ENCODE measurements at regions not wholly inside any gene's neighbourhood (a gene's known extent, or its start where the extent isn't known, plus 50 kb on each side); places are given as distances from the start of the nearest gene placed in this dataset.

GRCh38 chr5:120035815-120036577, 406.6 kb downstream of the FAM170A start:
- intact Hi-C loops (cut with DNase I) = no loop called here
- TF ChIP-seq, protein P1, sequence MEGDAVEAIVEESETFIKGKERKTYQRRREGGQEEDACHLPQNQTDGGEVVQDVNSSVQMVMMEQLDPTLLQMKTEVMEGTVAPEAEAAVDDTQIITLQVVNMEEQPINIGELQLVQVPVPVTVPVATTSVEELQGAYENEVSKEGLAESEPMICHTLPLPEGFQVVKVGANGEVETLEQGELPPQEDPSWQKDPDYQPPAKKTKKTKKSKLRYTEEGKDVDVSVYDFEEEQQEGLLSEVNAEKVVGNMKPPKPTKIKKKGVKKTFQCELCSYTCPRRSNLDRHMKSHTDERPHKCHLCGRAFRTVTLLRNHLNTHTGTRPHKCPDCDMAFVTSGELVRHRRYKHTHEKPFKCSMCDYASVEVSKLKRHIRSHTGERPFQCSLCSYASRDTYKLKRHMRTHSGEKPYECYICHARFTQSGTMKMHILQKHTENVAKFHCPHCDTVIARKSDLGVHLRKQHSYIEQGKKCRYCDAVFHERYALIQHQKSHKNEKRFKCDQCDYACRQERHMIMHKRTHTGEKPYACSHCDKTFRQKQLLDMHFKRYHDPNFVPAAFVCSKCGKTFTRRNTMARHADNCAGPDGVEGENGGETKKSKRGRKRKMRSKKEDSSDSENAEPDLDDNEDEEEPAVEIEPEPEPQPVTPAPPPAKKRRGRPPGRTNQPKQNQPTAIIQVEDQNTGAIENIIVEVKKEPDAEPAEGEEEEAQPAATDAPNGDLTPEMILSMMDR (IDR thresholded peaks at IDR 0.05) = no peak
- TF ChIP-seq POLR2A (IDR thresholded peaks at IDR 0.05) = no peak
- H3K27ac ChIP-seq = no peak overlapping the region

GRCh38 chr5:120037451-120037850, 408.1 kb downstream of the FAM170A start:
- Histone ChIP-seq H3K27me3 (no peaks in the 10 kb centered on the region), H3K36me3 (no peaks in the 10 kb centered on the region), H3K4me1 (no peaks in the 10 kb centered on the region), H3K4me3 (replicated peaks in 1 of 3) (no peak overlapping the region), H3K9me3 (no peaks in the 10 kb centered on the region), H3K27ac (no peak overlapping the region)
- no peak for TF ChIP-seq POLR2A (IDR thresholded peaks at IDR 0.05)
- TF ChIP-seq, protein P1 (IDR thresholded peaks at IDR 0.05) = no peak
- intact Hi-C loops (cut with DNase I) = no loop called here
- WGBS, 2 donors = 87% methylated on average over 3 of the region's 3 CpGs
- DNase-seq = no peak

More at GRCh38 chr5:120035815-120036577, 406.6 kb downstream of the FAM170A start:
- Histone ChIP-seq H3K4me3 (replicated peaks in 1 of 3) (no peak overlapping the region), H3K4me1 (no peaks in the 10 kb centered on the region), H3K9me3 (no peaks in the 10 kb centered on the region), H3K27me3 (no peaks in the 10 kb centered on the region), H3K36me3 (no peaks in the 10 kb centered on the region)
- 91 to 93% methylated on average over 16 of the region's 16 CpGs for WGBS, 2 donors
- DNase-seq = no peak

DNA sequence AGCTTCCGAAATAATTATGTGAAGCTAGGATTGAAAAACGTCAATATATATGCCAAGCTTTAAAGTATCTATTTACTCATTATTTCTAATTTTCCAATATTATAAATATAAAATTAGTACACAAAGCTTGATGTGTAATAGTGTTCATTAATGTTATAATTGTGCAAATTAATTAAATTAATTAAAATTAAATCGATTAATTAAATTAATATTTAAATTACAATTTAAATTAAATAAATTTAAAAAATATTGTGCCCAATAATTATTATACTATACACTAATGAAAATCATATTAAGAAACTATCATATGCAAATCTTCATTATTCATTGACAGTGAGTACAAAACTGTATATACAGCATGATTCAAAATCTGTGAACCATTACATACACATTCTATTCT, 409.8 kb downstream of the FAM170A start:
- Histone ChIP-seq H3K4me1 (no peaks in the 10 kb centered on the region), H3K27ac (no peak overlapping the region), H3K27me3 (no peaks in the 10 kb centered on the region), H3K36me3 (no peaks in the 10 kb centered on the region), H3K4me3 (replicated peaks in 1 of 3) (no peak overlapping the region), H3K9me3 (no peaks in the 10 kb centered on the region)
- 78 to 81% methylated on average over 3 of the region's 3 CpGs for WGBS, 2 donors
- intact Hi-C loops (cut with DNase I) = no loop called here
- no peak for DNase-seq
- TF ChIP-seq, protein P1 (IDR thresholded peaks at IDR 0.05) = no peak
- TF ChIP-seq POLR2A (IDR thresholded peaks at IDR 0.05) = no peak

DNA sequence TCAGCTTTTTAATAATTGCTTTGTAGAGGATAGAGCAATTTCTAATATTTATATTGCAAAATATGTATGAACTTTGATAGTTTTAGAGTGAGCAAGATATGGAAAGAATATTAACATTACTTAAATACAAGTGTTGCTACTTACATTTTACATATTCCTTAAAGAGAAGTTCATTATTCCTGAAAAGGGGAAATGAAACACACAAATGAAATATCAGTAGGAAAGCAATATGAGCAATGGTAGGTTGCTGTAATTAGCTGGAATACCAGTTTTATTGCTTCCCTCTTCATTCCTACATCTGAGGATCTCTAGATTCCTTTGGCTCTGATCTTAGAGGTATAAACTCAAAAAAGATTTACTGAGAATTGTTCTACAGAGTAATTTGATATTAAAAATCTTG, 414.1 kb downstream of the FAM170A start:
- Histone ChIP-seq H3K36me3 (no peaks in the 10 kb centered on the region), H3K27ac (no peak overlapping the region), H3K9me3 (no peaks in the 10 kb centered on the region), H3K4me1 (no peaks in the 10 kb centered on the region), H3K27me3 (no peaks in the 10 kb centered on the region), H3K4me3 (replicated peaks in 1 of 3) (no peak overlapping the region)
- intact Hi-C loops (cut with DNase I) = no loop called here
- DNase-seq = no peak
- no peak for TF ChIP-seq POLR2A (IDR thresholded peaks at IDR 0.05)
- TF ChIP-seq, protein P1 (IDR thresholded peaks at IDR 0.05) = no peak

GRCh38 chr5:120052916-120053828, 410.9 kb upstream of the PRR16 start:
- Histone ChIP-seq H3K36me3 (no peaks in the 10 kb centered on the region), H3K27me3 (no peaks in the 10 kb centered on the region), H3K4me1 (no peaks in the 10 kb centered on the region), H3K9me3 (no peaks in the 10 kb centered on the region), H3K4me3 (replicated peaks in 1 of 3) (no peak overlapping the region), H3K27ac (peak overlapping the region; percentile 17 to 57 (median 47))
- DNase-seq = no peak
- no peak for TF ChIP-seq POLR2A (IDR thresholded peaks at IDR 0.05)
- TF ChIP-seq, protein P1 (IDR thresholded peaks at IDR 0.05) = no peak
- WGBS, 2 donors = 71% methylated on average over 4 of the region's 4 CpGs
- intact Hi-C loops (cut with DNase I) = no loop called here
